DOHH2 (cell line): ENCODE measurements at regions not wholly inside any gene's neighbourhood (a gene's known extent, or its start where the extent isn't known, plus 50 kb on each side); places are given as distances from the start of the nearest gene placed in this dataset.

Experiments used
- CTCF ChIP-seq: fragments of 200-600 bp; sonication (generic); IDR thresholded peaks from one replicate; pipeline ENCODE4 v1.5.1; 2014; ENCODE audit warnings: antibody characterized with exemption, mild to moderate bottlenecking, low read depth, low read length; ENCODE audit not compliant: poor library complexity, severe bottlenecking
- EZH2phosphoT487 ChIP-seq: fragments of 200-600 bp; sonication (generic); IDR thresholded peaks from 2 replicates; pipeline ENCODE4 v1.6.1; 2017; ENCODE audit warnings: borderline replicate concordance, mild to moderate bottlenecking, antibody characterized with exemption, low read length, moderate library complexity, mixed read lengths

- TF ChIP-seq CTCF (no peak), EZH2phosphoT487 (no peak)
Observed at GRCh38 chr10:43986374-43986773, 337.7 kb upstream of the ZNF32 start.
